PC-3 (cell line): ENCODE measurements at regions not wholly inside any gene's neighbourhood (a gene's known extent, or its start where the extent isn't known, plus 50 kb on each side); places are given as distances from the start of the nearest gene placed in this dataset.

Experiments
- EZH2phosphoT487 ChIP-seq: fragments of 300-600 bp; sonication (generic); IDR thresholded peaks from 2 replicates; pipeline ENCODE4 v1.6.1; 2018; ENCODE audit warnings: mild to moderate bottlenecking, antibody characterized with exemption, low read length, borderline replicate concordance
- TF ChIP-seq, protein P1 (sequence below): fragments of 300-600 bp; sonication (generic); conservative IDR thresholded peaks from 2 replicates; pipeline ENCODE4 v1.5.1; 2017; ENCODE audit warnings: antibody characterized with exemption, low read depth, mild to moderate bottlenecking, low read length

GRCh38 chr12:43648636-43649035 lies 96.6 kb upstream of the ADAMTS20 start:
- TF ChIP-seq, protein P1, sequence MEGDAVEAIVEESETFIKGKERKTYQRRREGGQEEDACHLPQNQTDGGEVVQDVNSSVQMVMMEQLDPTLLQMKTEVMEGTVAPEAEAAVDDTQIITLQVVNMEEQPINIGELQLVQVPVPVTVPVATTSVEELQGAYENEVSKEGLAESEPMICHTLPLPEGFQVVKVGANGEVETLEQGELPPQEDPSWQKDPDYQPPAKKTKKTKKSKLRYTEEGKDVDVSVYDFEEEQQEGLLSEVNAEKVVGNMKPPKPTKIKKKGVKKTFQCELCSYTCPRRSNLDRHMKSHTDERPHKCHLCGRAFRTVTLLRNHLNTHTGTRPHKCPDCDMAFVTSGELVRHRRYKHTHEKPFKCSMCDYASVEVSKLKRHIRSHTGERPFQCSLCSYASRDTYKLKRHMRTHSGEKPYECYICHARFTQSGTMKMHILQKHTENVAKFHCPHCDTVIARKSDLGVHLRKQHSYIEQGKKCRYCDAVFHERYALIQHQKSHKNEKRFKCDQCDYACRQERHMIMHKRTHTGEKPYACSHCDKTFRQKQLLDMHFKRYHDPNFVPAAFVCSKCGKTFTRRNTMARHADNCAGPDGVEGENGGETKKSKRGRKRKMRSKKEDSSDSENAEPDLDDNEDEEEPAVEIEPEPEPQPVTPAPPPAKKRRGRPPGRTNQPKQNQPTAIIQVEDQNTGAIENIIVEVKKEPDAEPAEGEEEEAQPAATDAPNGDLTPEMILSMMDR: no peak
- TF ChIP-seq EZH2phosphoT487: no peak
